ENCODE measurements at regions not wholly inside any gene's neighbourhood (a gene's known extent, or its start where the extent isn't known, plus 50 kb on each side); places are given as distances from the start of the nearest gene placed in this dataset.
"Not testable (repeated sequence)": the region's sequence is repeated elsewhere in the genome, so short reads cannot be mapped to it uniquely, and the experiment has no call there.

- no peak for DNase-seq
Observed at GRCh38 chr2:145002624-145003023, 482.7 kb upstream of the ZEB2 start.

GRCh38 chr2:145000376-145000775 lies 480.5 kb upstream of the ZEB2 start:
- DNase-seq: no peak

- no peak for DNase-seq
Observed at GRCh38 chr2:144999936-145000335, 480.0 kb upstream of the ZEB2 start.

- DNase-seq: no peak
Observed at GRCh38 chr2:144999071-144999875, 479.4 kb upstream of the ZEB2 start.

- DNase-seq: no peak
Observed at GRCh38 chr2:144998435-144998834, 478.5 kb upstream of the ZEB2 start.

GRCh38 chr2:144996225-144996795 lies 476.4 kb upstream of the ZEB2 start:
- DNase-seq: no peak

- no peak for DNase-seq
Observed at GRCh38 chr2:144995482-144995881, 475.6 kb upstream of the ZEB2 start.

- DNase-seq: no peak
Observed at GRCh38 chr2:144990661-144991060, 470.7 kb upstream of the ZEB2 start.

- DNase-seq: no peak
Observed at GRCh38 chr2:144989579-144990270, 469.8 kb upstream of the ZEB2 start.

GRCh38 chr2:144988591-144988990 lies 468.7 kb upstream of the ZEB2 start:
- DNase-seq: no peak

- no peak for DNase-seq
Observed at GRCh38 chr2:144986691-144987090, 466.8 kb upstream of the ZEB2 start.

GRCh38 chr2:144984038-144984437 lies 464.1 kb upstream of the ZEB2 start:
- no peak for DNase-seq

GRCh38 chr2:144983107-144983506 lies 463.2 kb upstream of the ZEB2 start:
- no peak for DNase-seq

- no peak for DNase-seq
Observed at GRCh38 chr2:144982481-144982880, 462.6 kb upstream of the ZEB2 start.

- no peak for DNase-seq
Observed at GRCh38 chr2:144975881-144976280, 456.0 kb upstream of the ZEB2 start.

GRCh38 chr2:144972676-144973075 lies 452.8 kb upstream of the ZEB2 start:
- DNase-seq: no peak

- no peak for DNase-seq
Observed at GRCh38 chr2:144971786-144972335, 451.9 kb upstream of the ZEB2 start.

GRCh38 chr2:144970410-144970809 lies 450.5 kb upstream of the ZEB2 start:
- DNase-seq: not testable (repeated sequence)

GRCh38 chr2:144969564-144969963 lies 449.6 kb upstream of the ZEB2 start:
- not testable (repeated sequence) for DNase-seq

GRCh38 chr2:144967961-144968360 lies 448.0 kb upstream of the ZEB2 start:
- DNase-seq: no peak

- DNase-seq: no peak
Observed at GRCh38 chr2:144965172-144965571, 445.3 kb upstream of the ZEB2 start.

GRCh38 chr2:144963031-144963430 lies 443.1 kb upstream of the ZEB2 start:
- no peak for DNase-seq

- DNase-seq: no peak
Observed at GRCh38 chr2:144959416-144959815, 439.5 kb upstream of the ZEB2 start.
